Activated CD4-positive, alpha-beta T cell treated with anti-CD3 and anti-CD28 coated beads for 24 hours (primary cell): ENCODE measurements at regions not wholly inside any gene's neighbourhood (a gene's known extent, or its start where the extent isn't known, plus 50 kb on each side); places are given as distances from the start of the nearest gene placed in this dataset.

Source experiments
- DNase-seq, 2 donors: peaks; one replicate each; pipeline ENCODE4 v3.0.0-alpha.2; 2020; ENCODE audit warnings: low read depth in 2 of 2

DNA sequence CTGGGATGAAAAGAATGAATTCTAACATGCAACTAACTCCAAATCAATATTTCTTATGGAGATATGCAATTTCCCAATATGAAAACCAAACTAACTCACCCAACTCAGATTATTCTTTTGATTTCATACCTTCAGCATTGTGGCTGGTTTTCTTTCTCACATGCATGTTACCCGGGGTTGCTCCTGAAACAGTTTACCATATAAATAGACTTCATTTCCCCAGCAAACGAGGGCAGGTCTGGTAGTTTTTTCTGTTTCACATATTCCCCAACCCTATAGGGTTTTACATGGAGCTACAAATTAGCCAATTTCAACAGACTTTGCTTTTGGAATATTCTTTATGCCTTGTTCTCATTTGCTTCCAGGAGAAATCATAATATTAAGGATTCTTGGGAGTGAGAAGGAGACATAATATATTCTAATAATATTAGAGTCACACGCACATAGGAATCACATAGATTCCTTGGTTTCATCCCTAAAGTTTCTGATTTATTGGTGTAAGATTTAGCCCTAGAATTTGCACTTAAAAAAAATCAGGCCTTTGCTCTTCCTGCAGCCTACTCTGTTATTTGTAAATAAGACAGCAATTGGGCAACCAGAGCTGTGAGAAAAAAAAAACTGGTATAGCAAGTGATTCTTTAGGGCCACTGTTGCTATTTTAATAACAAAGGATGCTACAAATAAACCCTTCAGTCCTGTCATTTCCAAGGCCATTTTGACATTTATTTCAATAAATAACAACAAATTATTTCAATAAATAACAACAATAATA is 60.3 kb upstream of the FAM20A start:
- no peak for DNase-seq

GRCh38 chr17:68660302-68660701 is 59.1 kb upstream of the FAM20A start:
- no peak for DNase-seq

DNA sequence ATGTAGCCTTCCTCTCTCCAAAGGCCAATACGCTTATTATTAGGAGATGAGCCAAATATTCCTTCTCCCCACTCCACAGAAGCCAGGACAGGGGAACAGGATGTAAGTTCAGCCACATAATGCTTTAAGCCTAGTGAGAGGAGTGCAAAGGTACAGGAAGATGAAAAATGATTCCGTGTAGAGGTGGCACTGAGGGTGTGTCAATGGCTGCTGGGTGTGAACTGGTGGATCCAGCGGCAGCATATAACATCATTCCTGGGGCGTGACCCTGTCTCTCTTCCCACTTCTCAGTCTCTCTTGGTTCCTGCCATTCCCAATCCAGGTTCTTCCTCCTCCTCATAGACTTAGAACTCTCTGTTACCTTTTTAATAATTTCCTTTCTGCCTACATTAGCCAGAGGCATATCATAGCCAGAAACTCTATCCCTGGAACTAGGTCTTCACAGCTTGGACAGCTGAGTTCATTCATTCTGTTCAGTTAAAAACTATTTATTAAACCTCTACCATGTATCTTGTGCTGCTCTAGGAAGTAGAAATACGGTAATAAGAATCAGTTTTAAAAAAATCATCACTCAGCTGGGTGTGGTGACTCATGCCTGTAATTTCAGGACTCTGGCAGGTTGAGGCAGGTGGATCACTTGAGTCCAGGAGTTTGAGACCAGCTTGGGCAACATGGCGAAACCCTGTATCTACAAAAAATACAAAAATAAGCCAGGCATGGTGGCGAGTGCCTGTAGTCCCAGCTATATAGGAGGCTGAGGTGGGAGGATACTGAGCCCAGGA is 58.0 kb upstream of the FAM20A start:
- DNase-seq, result no peak

DNA sequence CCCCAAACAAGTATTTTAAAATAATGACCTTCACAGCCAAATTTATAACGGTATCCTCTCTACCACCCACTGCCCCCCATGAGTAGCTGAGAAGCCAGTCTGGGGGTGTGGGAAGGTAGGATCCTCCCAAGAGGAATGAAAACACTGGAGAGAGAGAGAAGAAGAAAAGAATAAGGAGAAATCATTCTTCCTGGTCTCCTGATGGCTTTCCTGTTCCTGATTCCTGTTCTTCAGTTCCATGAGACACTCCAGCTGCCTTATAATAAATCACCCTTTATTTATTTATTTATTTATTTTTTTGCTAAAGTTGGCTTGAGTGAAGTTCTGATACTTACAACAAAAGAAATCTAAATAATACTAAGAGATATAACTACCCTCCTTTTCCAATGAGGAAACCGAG is 56.4 kb upstream of the FAM20A start:
- no peak for DNase-seq

GRCh38 chr17:68657166-68657565 is 56.0 kb upstream of the FAM20A start:
- no peak for DNase-seq

- DNase-seq, result no peak
Observed at GRCh38 chr17:68656666-68657065, 55.5 kb upstream of the FAM20A start.
